Ascending aorta (tissue), 2 donors: ENCODE measurements at regions not wholly inside any gene's neighbourhood (a gene's known extent, or its start where the extent isn't known, plus 50 kb on each side); places are given as distances from the start of the nearest gene placed in this dataset.

Source experiments
- DNase-seq, 2 donors: peaks; one replicate each; pipeline ENCODE4 v3.0.0-alpha.2; 2019; ENCODE audit warnings: low spot score in 2 of 2
- H3K27ac ChIP-seq, 2 donors: fragments of 200-600 bp; sonication (generic); one replicate each; pipeline ENCODE4 v1.5.1; 2016 to 2017; ENCODE audit warnings: mild to moderate bottlenecking in 1 of 2
- H3K27me3 ChIP-seq: fragments of 200-600 bp; sonication (generic); one replicate; pipeline ENCODE4 v1.5.1; 2017
- H3K36me3 ChIP-seq, 2 donors: fragments of 200-600 bp; sonication (generic); one replicate each; pipeline ENCODE4 v1.5.1; 2016
- H3K4me1 ChIP-seq, 2 donors: fragments of 200-600 bp; sonication (generic); one replicate each; pipeline ENCODE4 v1.5.1; 2016 to 2017; ENCODE audit warnings: mild to moderate bottlenecking in 1 of 2
- H3K4me3 ChIP-seq, 2 donors: fragments of 200-600 bp; sonication (generic); one replicate each; pipeline ENCODE4 v1.5.1; 2016 to 2017; ENCODE audit warnings: mild to moderate bottlenecking in 1 of 2
- H3K9me3 ChIP-seq, 2 donors: fragments of 200-600 bp; sonication (generic); one replicate each; pipeline ENCODE4 v1.5.1; 2016
- intact Hi-C: fragments of 100-400 bp; cut with DNase I; formaldehyde crosslinking; loops from one replicate; pipeline ENCODE4 v1.15.1; 2023
- TF ChIP-seq, protein P1 (sequence below), 3 experiments: fragments of 200-600 bp in 2 of 3; fragments of 450-650 bp in 1 of 3; sonication (generic) in 2 of 3; IDR thresholded peaks; one replicate each; pipeline ENCODE4 v1.5.1; 2016 to 2019; ENCODE audit warnings: antibody characterized with exemption in 3 of 3, mild to moderate bottlenecking in 1 of 3, moderate library complexity in 1 of 3

DNA sequence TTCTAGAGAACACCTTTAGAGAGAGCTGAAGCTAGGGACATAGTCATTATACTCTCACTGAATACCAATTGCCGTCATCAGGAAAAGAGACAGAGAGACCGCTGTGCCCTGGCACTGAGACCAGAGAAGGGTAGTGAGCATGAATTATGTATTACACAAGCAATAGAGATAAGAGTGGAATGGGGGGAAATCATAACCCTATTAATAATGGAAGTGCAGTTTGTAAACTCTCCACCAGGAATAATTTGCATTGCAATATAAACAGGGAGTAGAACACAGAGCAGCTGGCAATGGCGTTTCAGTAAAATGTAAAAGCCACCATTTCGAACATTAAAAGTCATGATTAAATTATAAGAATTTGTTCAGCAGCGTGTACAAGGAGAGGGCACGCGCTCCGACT lies 244.5 kb downstream of the MAFB start:
- H3K36me3 ChIP-seq, result no peaks in the 10 kb centered on the region
- H3K4me3 ChIP-seq, result no peak overlapping the region
- H3K9me3 ChIP-seq, result no peaks in the 10 kb centered on the region
- intact Hi-C loops, result no loop called here
- TF ChIP-seq, protein P1, sequence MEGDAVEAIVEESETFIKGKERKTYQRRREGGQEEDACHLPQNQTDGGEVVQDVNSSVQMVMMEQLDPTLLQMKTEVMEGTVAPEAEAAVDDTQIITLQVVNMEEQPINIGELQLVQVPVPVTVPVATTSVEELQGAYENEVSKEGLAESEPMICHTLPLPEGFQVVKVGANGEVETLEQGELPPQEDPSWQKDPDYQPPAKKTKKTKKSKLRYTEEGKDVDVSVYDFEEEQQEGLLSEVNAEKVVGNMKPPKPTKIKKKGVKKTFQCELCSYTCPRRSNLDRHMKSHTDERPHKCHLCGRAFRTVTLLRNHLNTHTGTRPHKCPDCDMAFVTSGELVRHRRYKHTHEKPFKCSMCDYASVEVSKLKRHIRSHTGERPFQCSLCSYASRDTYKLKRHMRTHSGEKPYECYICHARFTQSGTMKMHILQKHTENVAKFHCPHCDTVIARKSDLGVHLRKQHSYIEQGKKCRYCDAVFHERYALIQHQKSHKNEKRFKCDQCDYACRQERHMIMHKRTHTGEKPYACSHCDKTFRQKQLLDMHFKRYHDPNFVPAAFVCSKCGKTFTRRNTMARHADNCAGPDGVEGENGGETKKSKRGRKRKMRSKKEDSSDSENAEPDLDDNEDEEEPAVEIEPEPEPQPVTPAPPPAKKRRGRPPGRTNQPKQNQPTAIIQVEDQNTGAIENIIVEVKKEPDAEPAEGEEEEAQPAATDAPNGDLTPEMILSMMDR (IDR thresholded peaks at IDR 0.05), result no peak
- H3K27ac ChIP-seq, result no peak overlapping the region
- no peaks in the 10 kb centered on the region for H3K4me1 ChIP-seq
- DNase-seq, result no peak
- no peaks in the 10 kb centered on the region for H3K27me3 ChIP-seq

DNA sequence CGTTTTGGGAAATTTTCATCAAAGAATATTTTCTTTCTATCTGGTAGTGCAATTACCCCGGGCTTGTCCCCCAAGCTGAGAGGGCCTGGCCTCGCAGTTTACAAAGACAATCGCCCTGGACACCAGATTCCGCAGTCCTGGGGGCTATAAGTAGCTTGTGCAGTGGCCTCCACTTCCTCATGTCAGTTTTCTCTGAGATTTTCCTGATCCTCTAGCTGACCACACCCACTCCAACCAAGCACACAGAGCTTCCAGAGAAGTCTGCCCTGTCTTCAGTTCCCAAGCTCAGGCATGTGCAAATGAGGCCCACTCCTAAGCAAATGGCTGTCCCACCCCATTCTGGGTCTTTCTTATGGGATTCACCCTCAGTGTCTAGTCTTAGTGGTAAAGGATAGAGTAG lies 245.3 kb downstream of the MAFB start:
- no peak for DNase-seq
- Histone ChIP-seq H3K4me1 (no peaks in the 10 kb centered on the region), H3K27ac (no peak overlapping the region), H3K27me3 (no peaks in the 10 kb centered on the region), H3K36me3 (no peaks in the 10 kb centered on the region), H3K9me3 (no peaks in the 10 kb centered on the region), H3K4me3 (no peak overlapping the region)
- intact Hi-C loops, result no loop called here
- TF ChIP-seq, protein P1 (IDR thresholded peaks at IDR 0.05), result no peak

DNA sequence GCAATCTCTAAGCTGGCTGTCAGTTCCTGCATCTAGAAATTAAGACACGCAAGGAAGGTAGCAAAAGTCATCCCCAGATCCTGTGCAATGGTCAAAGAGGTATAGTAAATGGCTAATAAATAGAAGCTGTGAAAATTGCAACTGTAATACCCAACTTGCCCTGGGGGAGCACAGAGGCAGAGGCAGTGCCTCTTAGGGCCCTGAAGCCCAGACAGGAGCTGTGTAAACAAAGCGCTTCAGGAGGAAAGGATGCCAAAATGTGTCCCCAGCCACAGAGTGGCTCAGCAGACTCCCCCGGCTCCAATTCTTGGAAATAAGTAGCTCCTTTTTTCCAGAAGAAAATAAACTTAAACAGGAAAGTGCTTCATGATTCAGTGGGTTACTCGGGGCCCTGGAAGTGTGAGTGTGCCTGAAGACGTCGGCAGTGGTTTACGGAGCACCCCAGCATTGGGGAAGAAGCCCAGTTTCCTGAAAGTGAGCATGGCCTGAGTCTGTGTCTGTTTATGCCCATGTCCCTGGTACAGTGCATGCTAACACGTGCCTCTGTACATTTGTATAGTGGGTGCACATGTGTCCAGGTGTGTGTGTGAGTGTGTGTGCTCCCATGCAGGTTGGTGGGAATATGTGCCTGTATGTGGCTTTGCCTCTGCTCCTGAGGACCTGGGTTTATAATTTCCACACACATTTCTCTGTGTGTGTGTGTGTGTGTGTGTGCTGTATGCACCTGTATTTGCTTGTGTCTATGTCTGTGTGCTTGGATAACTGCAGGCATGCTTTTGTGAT lies 246.7 kb downstream of the MAFB start:
- Histone ChIP-seq H3K4me1 (no peaks in the 10 kb centered on the region), H3K9me3 (no peaks in the 10 kb centered on the region), H3K36me3 (no peaks in the 10 kb centered on the region), H3K27ac (no peak overlapping the region), H3K27me3 (no peaks in the 10 kb centered on the region), H3K4me3 (no peak overlapping the region)
- intact Hi-C loops, result no loop called here
- TF ChIP-seq, protein P1 (IDR thresholded peaks at IDR 0.05), result peak in 1 of 3 experiments; percentile 4
- no peak for DNase-seq

DNA sequence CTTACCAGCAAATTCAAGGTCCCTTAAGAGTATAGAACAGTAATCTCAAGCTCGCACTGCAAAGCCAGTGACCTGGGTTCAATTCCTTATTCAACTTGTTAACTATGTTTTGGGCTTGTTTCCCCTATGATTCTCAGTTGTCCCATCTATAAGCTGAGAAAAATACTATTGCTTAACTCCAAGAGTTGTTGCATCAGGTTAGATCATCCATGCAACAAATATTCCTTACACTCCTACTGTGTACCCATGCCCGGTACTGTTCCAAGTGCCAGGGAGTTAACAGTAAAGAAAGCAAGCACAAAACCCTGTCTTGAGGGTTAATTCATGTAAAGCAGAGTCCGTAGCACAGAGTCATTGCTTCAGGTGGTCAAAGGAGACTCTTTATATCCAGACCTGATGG lies 247.3 kb downstream of the MAFB start:
- Histone ChIP-seq H3K9me3 (no peaks in the 10 kb centered on the region), H3K27me3 (no peaks in the 10 kb centered on the region), H3K4me1 (no peaks in the 10 kb centered on the region), H3K27ac (no peak overlapping the region), H3K4me3 (no peak overlapping the region), H3K36me3 (no peaks in the 10 kb centered on the region)
- no peak for DNase-seq
- intact Hi-C loops, result no loop called here
- TF ChIP-seq, protein P1 (IDR thresholded peaks at IDR 0.05), result no peak

DNA sequence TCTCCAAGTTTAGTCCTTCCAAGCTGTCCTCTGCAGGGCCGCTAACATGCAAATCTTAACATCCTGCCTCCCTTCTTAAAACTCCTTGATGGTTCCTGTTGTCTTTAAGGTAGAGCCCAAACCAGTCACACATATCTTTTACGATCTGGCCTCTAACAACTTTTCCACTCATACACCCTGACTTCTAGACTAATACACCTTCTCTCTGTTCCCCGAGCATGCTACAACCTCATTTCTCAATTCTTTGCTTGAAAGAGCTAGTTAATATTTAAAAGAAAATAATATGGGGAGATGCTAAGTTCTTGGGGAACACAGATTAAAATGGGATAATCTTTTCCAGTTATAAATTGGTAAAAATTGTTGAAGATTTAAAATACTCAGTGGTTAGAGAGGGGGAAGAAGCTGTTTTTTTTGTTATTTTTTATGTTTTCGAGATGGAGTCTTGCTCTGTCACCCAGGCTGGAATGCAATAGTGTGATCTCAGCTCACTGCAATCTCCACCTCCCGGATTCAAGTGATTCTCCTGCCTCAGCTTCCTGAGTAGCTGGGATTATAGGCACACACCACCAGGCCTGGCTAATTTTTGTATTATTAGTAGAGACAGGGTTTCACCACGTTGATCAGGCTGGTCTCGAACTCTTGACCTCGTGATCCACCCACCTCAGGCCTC lies 250.7 kb downstream of the MAFB start:
- no peaks in the 10 kb centered on the region for H3K36me3 ChIP-seq
- no peaks in the 10 kb centered on the region for H3K4me1 ChIP-seq
- no peaks in the 10 kb centered on the region for H3K9me3 ChIP-seq
- intact Hi-C loops, result no loop called here
- TF ChIP-seq, protein P1 (IDR thresholded peaks at IDR 0.05), result no peak
- no peak for DNase-seq
- H3K27ac ChIP-seq, result no peak overlapping the region
- no peak overlapping the region for H3K4me3 ChIP-seq
- H3K27me3 ChIP-seq, result no peaks in the 10 kb centered on the region
